HG02798 (cell line): ENCODE measurements at regions not wholly inside any gene's neighbourhood (a gene's known extent, or its start where the extent isn't known, plus 50 kb on each side); places are given as distances from the start of the nearest gene placed in this dataset.

ENCODE experiments used
- ATAC-seq: cut with Tn5 transposase; IDR thresholded peaks from one replicate; pipeline ENCODE4 v1.9.1; 2021; ENCODE audit warnings: mild to moderate bottlenecking; ENCODE audit not compliant: unreplicated experiment, poor library complexity

DNA sequence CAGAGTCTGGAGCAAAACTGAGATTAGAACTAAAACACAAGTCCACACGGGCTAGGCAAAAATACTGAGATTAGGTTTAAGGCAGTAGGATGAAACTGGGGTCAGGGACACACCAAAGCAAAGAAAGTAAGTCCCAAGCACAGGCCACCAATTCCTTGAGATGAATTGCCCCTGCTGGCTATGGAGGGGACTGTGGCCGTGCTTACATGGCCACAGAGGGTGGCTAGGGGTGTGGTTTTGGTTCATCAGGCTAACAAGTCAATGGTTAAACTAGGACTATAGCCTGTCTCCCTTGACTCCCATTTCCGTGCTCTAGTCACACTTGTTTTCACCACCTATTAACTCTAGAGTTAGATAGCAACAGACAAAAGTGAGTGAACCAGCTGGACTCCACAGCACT is 394.8 kb downstream of the PBX1 start:
- ATAC-seq, result no peak

DNA sequence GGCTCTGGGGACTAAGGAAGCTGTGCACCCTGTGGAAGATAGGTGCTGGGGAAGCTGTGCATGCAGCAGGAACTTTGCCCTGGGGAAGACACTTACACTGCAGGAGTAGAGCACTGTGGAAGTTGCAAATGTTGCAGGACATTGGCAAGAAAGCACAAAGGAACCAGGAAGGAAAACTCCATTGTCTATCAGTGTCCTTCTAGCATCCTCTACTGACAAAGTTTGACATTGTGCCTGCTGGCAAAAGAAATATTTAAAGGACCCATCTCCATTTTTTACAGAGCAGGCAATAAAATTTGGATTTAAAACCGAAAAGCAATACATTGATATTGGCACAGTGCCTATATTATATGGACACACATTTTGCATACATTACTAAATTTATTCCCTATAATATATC is 394.1 kb downstream of the PBX1 start:
- ATAC-seq, result no peak

DNA sequence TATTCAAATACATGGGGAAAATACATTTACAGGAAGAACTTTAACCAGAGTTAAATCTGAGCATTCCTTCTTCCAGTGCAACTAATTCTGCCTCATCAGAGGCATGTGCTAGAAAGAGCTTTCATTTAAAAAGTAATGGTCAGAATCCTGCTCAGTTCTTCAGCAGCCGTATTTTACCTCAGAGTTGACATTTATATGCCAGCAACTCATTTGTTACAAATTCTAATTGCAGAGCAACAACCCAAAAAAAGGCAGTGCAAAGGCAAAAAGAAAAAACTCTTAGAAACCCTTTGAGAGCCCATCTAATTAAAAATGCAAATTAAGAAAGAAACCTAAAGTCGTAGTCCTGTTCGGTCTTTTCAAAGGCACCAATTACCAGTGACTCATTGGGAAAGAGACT is 392.5 kb downstream of the PBX1 start:
- no peak for ATAC-seq

DNA sequence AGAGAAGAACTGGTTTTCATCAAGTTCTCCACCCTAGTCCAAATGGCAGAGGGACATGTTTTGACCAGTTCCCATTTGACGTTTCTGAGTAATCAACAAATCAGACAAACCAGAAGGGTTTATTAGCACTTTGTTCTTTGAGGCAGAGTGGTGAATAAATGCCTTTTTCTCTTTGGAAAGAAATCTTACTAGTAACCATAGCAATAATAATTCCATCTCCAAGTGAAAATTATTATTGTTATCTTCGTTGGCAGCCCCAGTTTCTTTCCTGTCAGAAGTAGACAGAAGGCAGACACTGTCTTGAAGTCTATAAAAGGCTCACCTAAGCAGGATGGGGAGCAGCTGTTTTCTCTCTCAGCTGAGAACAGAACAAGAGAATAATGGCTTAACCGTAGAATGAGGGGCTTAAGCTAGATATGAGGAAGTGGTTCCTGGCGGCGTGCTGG is 391.6 kb downstream of the PBX1 start:
- no peak for ATAC-seq

DNA sequence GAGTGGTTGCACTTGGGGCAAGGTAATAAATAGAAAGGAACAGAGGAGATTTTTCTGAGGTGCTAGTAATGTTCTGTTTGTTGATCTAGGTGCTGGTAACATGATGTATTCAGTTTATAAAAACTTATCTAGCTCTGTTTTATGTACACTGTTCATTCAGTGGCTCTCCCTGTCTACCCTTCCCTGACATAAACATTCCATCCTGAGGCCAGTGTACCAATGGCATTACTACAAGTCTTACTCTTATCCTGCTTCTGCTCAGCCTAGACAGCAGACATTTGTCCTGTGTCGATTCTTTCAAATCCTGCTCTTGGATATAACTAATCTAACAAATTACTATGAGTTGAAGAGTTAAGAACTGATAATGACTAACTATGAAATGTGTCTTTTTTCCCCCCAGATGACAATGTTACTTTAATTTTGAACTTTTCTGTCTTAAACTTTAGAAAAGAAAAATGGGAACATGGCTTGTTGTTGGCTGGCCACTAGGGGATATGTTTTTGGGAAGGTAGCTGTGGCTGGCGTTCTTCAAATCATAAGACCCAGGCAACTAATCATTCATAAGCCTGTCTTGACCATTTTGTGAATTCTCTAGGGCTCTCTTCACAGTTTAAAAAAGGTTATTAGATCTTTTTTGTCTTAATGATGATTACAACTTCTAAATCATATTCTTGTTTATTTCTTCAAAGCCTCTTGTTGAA is 390.9 kb downstream of the PBX1 start:
- no peak for ATAC-seq

GRCh38 chr1:164948101-164948500 is 389.1 kb downstream of the PBX1 start:
- ATAC-seq, result no peak

DNA sequence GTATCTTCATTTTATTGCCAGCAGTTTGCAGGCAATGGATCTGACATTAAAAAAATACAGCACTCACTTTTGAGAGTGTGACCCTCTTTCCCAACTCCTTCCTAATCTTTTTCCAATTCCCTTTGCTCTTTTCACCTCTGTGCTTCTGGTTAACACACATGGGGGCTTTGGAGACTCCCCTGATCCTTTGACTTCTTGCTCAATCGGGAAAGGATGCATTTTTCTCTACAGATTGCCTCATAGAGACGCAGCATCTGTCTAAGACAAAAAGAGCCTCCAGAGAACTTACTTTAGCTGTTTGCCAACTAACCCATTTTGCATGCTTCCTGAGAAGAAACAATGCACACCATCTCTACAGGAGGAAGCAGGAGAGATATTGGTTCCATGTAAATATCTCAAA is 378.3 kb downstream of the PBX1 start:
- ATAC-seq, result no peak

- ATAC-seq, result no peak
These were observed 373.6 kb downstream of the PBX1 start for GRCh38 chr1:164932580-164932979.

DNA sequence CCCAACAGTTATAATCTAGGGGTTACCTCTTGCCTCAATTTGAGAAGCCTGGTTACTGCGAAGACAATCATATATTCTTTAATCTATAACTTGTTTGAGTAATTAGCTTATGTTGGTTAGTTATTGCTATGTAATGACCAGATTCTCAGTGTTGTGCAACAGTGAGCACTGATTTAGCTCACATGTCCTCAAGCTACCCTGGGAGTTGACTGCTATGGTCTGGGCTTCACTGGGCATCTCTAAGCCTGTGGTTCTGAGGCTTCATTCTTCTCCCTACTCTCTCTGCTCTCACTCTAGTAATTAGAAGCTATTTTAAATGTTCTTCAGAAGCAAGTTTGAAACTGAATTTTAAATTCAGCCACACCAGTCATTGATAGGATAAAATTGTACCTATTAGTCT is 371.8 kb downstream of the PBX1 start:
- no peak for ATAC-seq

- ATAC-seq, result no peak
These were observed 371.3 kb downstream of the PBX1 start for GRCh38 chr1:164930241-164930640.

DNA sequence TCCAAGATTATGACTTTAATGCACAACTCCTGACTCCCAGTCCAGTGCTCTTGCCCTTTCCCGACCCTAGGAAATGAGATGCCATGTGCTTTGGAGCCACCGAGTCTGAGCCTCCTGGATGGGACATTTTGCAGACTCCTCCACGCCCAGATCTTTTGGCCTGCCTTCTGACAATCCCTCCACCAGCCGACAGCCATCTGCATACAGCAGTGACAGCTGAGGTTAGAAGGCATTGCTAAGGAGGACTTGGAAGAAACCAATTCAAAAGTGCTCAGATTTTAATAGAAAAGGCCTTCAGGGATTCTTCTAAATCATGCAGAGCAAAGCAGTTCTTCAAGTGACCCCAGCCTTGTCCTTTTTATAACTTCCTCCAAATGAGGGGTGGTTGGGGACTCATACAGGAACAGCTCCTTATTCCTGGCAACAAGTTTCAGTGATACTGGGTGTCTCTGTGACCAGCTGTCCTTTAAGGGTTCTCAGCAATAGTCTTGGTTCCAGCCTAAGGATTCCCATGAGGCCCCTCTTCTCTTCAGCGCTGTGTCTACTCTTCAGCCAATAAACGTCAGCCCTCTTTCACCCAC is 369.3 kb downstream of the PBX1 start:
- no peak for ATAC-seq

GRCh38 chr1:164926107-164926506 is 367.1 kb downstream of the PBX1 start:
- ATAC-seq, result no peak

DNA sequence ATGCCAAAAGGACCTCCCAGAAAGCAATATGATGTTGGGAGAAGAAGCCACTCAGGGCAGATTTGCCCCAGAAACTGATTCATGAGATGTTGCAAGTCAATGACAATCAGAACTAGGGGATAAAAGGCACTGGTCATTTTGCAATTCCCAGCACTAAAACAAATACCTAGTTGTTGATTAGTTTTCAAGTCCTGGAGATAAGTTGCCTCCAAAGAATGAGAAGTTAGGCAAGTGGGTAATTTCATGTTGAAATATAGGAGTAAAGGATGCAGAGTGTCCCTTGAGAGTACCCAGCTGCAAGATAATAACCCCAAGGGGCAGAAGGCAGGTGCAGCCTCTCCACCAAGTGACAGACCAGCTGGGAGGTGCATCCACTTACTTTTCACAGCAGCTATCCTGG is 363.6 kb downstream of the PBX1 start:
- ATAC-seq, result no peak

DNA sequence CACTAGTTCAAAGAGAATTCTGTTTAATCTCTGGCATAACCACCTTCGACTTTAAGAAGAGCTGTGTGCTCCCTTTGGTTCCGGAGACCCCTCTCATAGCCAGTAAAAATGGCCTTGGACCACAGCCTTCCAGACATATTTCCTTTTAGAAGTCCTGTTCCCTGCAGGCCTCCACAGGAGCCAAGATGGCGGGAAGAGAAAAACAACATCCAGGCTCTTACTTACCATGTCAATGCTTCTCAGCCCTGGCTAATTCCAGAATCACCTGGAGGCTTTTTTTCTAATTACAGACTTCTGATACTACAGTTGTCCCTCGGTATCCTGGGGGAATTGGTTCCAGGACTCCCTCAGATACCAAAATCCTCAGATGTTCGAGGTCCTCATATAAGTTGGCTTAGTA is 362.5 kb downstream of the PBX1 start:
- no peak for ATAC-seq

GRCh38 chr1:164918140-164918539 is 359.2 kb downstream of the PBX1 start:
- no peak for ATAC-seq

GRCh38 chr1:164914208-164914607 is 355.2 kb downstream of the PBX1 start:
- no peak for ATAC-seq

DNA sequence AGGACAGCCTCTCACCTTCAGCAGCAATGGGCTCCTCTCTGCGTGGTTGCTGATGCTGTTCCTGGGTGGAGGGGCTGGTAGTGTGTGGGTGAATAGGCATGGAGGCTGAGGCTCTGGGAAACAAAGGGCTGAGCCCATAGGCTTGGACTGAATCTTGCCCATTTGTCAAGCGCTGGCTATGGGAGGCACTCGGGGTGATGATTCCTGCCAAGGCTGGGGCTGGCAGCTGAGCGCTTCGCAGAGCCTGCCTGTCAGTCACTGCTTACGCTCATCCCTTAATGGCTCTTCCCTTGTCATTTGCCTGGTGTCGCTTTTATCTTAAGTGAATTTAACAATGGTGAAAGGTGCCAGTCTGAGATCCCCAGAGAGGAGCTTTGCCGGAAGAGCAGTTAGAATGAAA is 353.3 kb downstream of the PBX1 start:
- ATAC-seq, result no peak

- ATAC-seq, result no peak
These were observed 351.7 kb downstream of the PBX1 start for GRCh38 chr1:164910671-164911070.

GRCh38 chr1:164907666-164908065 is 348.7 kb downstream of the PBX1 start:
- ATAC-seq, result no peak

- no peak for ATAC-seq
These were observed 346.9 kb downstream of the PBX1 start for GRCh38 chr1:164905869-164906268.

DNA sequence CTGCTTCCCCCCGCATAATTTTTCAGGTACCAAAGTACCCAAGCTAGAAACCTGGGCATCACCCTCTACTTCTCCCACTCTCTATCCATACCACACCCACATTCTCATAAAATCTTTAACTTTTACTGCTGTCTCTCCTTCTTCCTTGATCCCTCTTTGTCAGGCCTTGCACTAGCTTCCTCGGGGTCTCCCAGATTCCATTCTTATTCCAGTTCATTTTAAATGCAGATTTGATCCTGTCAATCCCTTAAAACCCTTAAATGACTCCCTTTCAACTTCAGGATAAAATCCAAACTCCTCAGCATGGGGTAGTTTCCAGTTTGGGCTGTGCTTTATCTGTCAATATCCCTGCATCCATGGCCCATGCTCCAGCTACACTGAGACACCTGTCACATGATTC is 343.5 kb downstream of the PBX1 start:
- no peak for ATAC-seq
